Large intestine (tissue), 3 donors: ENCODE measurements at regions not wholly inside any gene's neighbourhood (a gene's known extent, or its start where the extent isn't known, plus 50 kb on each side); places are given as distances from the start of the nearest gene placed in this dataset.
"Not testable (repeated sequence)": the region's sequence is repeated elsewhere in the genome, so short reads cannot be mapped to it uniquely, and the experiment has no call there.

ENCODE experiments used
- DNase-seq, 2 donors: peaks; one replicate each; pipeline versions ENCODE4 v3.0.0 to v3.0.0-alpha.2; 2013
- H3K27ac ChIP-seq: one replicate; pipeline ENCODE4 v1.5.1; 2013; ENCODE audit warnings: low read length
- H3K27me3 ChIP-seq: 2 replicates; pipeline ENCODE4 v1.6.1; 2013; ENCODE audit warnings: low read length; ENCODE audit not compliant: control insufficient read depth, insufficient read depth
- H3K36me3 ChIP-seq: 2 replicates; pipeline ENCODE4 v1.6.1; 2013; ENCODE audit warnings: low read length; ENCODE audit not compliant: control insufficient read depth, insufficient read depth
- H3K4me1 ChIP-seq: one replicate; pipeline ENCODE4 v1.6.1; 2013; ENCODE audit warnings: low read length; ENCODE audit not compliant: control insufficient read depth, insufficient read depth
- H3K4me3 ChIP-seq: one replicate; pipeline ENCODE4 v1.5.1; 2013; ENCODE audit warnings: low read length
- H3K9me3 ChIP-seq: one replicate; pipeline ENCODE4 v1.6.1; 2013; ENCODE audit warnings: mild to moderate bottlenecking, low read depth, low read length, moderate library complexity; ENCODE audit not compliant: control insufficient read depth
- WGBS: methylation state at CpG from one replicate; pipeline ENCODE4 v1.1.5; 2013; ENCODE audit warnings: low lambda C conversion rate; ENCODE audit not compliant: insufficient coverage; 5-methylcytosine and 5-hydroxymethylcytosine counted together

DNA sequence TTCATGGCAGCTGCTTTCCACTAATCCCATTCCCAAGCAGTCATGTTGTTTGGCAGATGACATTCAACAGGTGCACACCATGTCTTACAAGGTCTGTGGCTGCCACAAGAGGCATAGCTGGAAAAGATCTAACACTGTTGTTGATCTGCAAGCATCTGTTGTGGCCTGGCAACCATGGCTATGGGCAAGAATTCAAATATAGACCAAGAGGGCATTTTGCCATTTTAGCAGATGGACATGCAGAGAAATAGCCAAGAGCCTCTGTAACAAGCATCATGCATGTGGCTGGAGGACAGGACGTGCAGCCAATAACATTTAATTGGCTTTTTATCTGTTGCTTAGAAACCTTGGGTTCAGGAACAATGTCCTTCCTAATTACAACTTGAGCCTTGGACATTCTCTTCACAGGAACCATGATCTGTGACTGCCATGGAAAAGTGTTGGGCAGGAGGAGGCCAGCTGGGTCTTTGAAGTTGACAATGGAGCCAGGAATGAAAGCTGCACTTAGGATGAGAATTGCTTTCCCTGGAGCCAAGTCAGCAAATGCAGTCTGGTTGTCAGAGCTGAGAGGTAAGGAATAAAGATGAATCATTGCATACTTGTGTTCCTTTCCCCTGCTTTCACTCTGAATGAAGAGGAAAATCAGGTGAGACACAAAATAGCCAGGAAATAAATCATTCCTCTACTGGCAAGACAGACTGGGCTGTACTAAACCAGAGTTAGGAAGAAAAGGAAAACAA lies 113.6 kb upstream of the ANO5 start:
- no peak overlapping the region for H3K4me3 ChIP-seq
- H3K27ac ChIP-seq = peak overlapping the region; percentile 10
- no peaks in the 10 kb centered on the region for H3K36me3 ChIP-seq
- no CpG with 5 or more reads among the region's 1 CpG for WGBS
- no peaks in the 10 kb centered on the region for H3K9me3 ChIP-seq
- H3K27me3 ChIP-seq = no peaks in the 10 kb centered on the region
- peaks cover 18% of the 10 kb centered on the region for H3K4me1 ChIP-seq
- peak in 1 of 2 donors; percentile 58 for DNase-seq

- no peak overlapping the region for H3K4me3 ChIP-seq
- H3K27me3 ChIP-seq = no peaks in the 10 kb centered on the region
- no peaks in the 10 kb centered on the region for H3K9me3 ChIP-seq
- no peak for DNase-seq
- peaks cover 14% of the 10 kb centered on the region for H3K4me1 ChIP-seq
- H3K27ac ChIP-seq = peak overlapping the region; percentile 34
- H3K36me3 ChIP-seq = no peaks in the 10 kb centered on the region
Observed at GRCh38 chr11:22082178-22082577, 110.7 kb upstream of the ANO5 start.

- DNase-seq = peak in 1 of 2 donors; percentile 58
- Histone ChIP-seq H3K36me3 (no peaks in the 10 kb centered on the region), H3K4me3 (no peak overlapping the region), H3K4me1 (peaks cover 14% of the 10 kb centered on the region), H3K27me3 (no peaks in the 10 kb centered on the region), H3K27ac (peak overlapping the region; percentile 34), H3K9me3 (no peaks in the 10 kb centered on the region)
Observed at GRCh38 chr11:22082788-22083187, 110.1 kb upstream of the ANO5 start.

GRCh38 chr11:22084056-22084455 lies 108.8 kb upstream of the ANO5 start:
- no peak for DNase-seq
- WGBS = no CpG with 5 or more reads among the region's 1 CpG

GRCh38 chr11:22084564-22084963 lies 108.3 kb upstream of the ANO5 start:
- H3K4me3 ChIP-seq = no peak overlapping the region
- no peaks in the 10 kb centered on the region for H3K36me3 ChIP-seq
- no peak for DNase-seq
- peaks cover 4% of the 10 kb centered on the region for H3K4me1 ChIP-seq
- no peaks in the 10 kb centered on the region for H3K9me3 ChIP-seq
- no peaks in the 10 kb centered on the region for H3K27me3 ChIP-seq
- no peak overlapping the region for H3K27ac ChIP-seq

More at GRCh38 chr11:22084056-22084455, 108.8 kb upstream of the ANO5 start:
- H3K4me1 ChIP-seq = peaks cover 9% of the 10 kb centered on the region
- no peaks in the 10 kb centered on the region for H3K9me3 ChIP-seq
- H3K36me3 ChIP-seq = no peaks in the 10 kb centered on the region
- H3K27me3 ChIP-seq = no peaks in the 10 kb centered on the region
- H3K4me3 ChIP-seq = no peak overlapping the region
- no peak overlapping the region for H3K27ac ChIP-seq

- H3K9me3 ChIP-seq = no peaks in the 10 kb centered on the region
- 33% methylated on average over 2 of the region's 2 CpGs for WGBS
- no peak overlapping the region for H3K27ac ChIP-seq
- H3K4me3 ChIP-seq = no peak overlapping the region
- H3K27me3 ChIP-seq = no peaks in the 10 kb centered on the region
- DNase-seq = peak in 1 of 2 donors; percentile 24
- no peaks in the 10 kb centered on the region for H3K36me3 ChIP-seq
- no peaks in the 10 kb centered on the region for H3K4me1 ChIP-seq
Observed at GRCh38 chr11:22089609-22090008, 103.3 kb upstream of the ANO5 start.

DNA sequence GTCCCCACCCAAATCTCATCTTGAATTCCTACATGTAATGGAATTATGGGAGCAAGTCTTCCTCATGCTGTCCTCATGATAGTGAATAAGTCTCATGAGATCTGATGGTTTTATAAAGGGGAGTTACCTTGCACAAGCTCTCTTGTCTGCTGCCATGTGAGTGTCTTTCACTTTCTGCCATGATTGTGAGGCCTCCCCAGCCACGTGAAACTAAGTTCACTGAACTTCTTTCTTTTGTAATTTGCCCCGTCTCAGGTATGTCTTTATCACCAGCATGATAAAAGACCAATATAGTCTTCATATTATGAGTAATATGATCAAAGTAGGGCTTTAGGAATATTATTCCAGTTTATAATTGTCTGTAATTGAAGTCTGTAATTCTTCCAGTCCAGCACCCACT lies 86.3 kb upstream of the ANO5 start:
- H3K36me3 ChIP-seq = no peaks in the 10 kb centered on the region
- no peak overlapping the region for H3K4me3 ChIP-seq
- DNase-seq = peak; percentile 50 to 77
- H3K27ac ChIP-seq = no peak overlapping the region
- H3K4me1 ChIP-seq = no peaks in the 10 kb centered on the region
- WGBS = no CpG with 5 or more reads among the region's 2 CpGs
- H3K27me3 ChIP-seq = no peaks in the 10 kb centered on the region
- H3K9me3 ChIP-seq = no peaks in the 10 kb centered on the region

- Histone ChIP-seq H3K36me3 (no peaks in the 10 kb centered on the region), H3K9me3 (no peaks in the 10 kb centered on the region), H3K4me3 (no peak overlapping the region), H3K27me3 (no peaks in the 10 kb centered on the region), H3K4me1 (no peaks in the 10 kb centered on the region), H3K27ac (no peak overlapping the region)
- WGBS = no CpG with 5 or more reads among the region's 3 CpGs
- no peak for DNase-seq
Observed at GRCh38 chr11:22115470-22116029, 77.3 kb upstream of the ANO5 start.

DNA sequence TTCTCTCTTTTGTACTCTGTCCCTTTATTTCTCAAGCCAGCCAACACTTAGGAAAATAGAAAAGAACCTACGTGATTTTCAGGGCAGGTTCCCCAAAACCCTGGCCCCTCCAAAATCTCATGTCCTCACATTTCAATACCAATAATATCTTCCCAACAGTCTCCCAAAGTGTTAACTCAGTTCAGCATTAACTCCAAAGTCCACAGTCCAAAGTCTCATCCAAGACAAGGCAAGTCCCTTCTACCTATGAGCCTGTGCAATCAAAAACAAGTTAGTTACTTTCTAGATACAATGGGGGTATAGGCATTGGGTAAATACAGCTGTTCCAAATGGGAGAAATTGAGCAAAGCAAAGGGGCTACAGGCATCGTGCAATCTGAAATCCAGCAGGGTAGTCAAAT lies 64.9 kb upstream of the ANO5 start:
- not testable (repeated sequence) for H3K4me3 ChIP-seq, H3K27me3 ChIP-seq, H3K4me1 ChIP-seq, H3K27ac ChIP-seq, H3K36me3 ChIP-seq, DNase-seq, H3K9me3 ChIP-seq
- WGBS = no CpG with 5 or more reads among the region's 2 CpGs

GRCh38 chr11:22130462-22131053 lies 62.3 kb upstream of the ANO5 start:
- Histone ChIP-seq H3K27ac (no peak overlapping the region), H3K4me3 (no peak overlapping the region), H3K36me3 (no peaks in the 10 kb centered on the region), H3K27me3 (no peaks in the 10 kb centered on the region), H3K9me3 (no peaks in the 10 kb centered on the region), H3K4me1 (no peaks in the 10 kb centered on the region)
- 20% methylated on average over 1 of the region's 3 CpGs for WGBS
- DNase-seq = peak in 1 of 2 donors; percentile 26

- no peaks in the 10 kb centered on the region for H3K27me3 ChIP-seq
- H3K4me3 ChIP-seq = no peak overlapping the region
- H3K27ac ChIP-seq = no peak overlapping the region
- H3K9me3 ChIP-seq = no peaks in the 10 kb centered on the region
- H3K4me1 ChIP-seq = no peaks in the 10 kb centered on the region
- no peaks in the 10 kb centered on the region for H3K36me3 ChIP-seq
- no peak for DNase-seq
Observed at GRCh38 chr11:22133776-22134175, 59.1 kb upstream of the ANO5 start.
